HepG2 (cell line): ENCODE measurements at regions not wholly inside any gene's neighbourhood (a gene's known extent, or its start where the extent isn't known, plus 50 kb on each side); places are given as distances from the start of the nearest gene placed in this dataset.

Experiments
- ATAC-seq: fragments of 200-7000 bp; cut with Tn5 transposase; 3 replicates; pipeline ENCODE4 v1.9.1; 2020; ENCODE audit warnings: mild to moderate bottlenecking, moderate library complexity
- BruUV-seq: library from RNA; stranded (reverse); fragments of 400-500 nt; replicated peaks from 2 replicates; lab custom pipeline; 2021; lab: Mats Ljungman, UMichigan
- CTCF ChIA-PET: fragments of 300-600 bp; formaldehyde crosslinking; extraction: SDS; loops from one replicate; lab custom pipeline; 2021; ENCODE audit warnings: low total read pairs, inconsistent platforms, low intra/inter-chr PET ratio; lab: Yijun Ruan, JAX
- POLR2A ChIA-PET: fragments of 350-600 bp; sonication (Branson Sonifier 250); formaldehyde crosslinking; loops from one replicate; lab custom pipeline; 2020; ENCODE audit warnings: antibody characterized with exemption, inconsistent platforms; lab: Yijun Ruan, JAX
- DNase-seq: peaks from one replicate; pipeline ENCODE4 v3.0.0-alpha.2; 2015; ENCODE audit warnings: low spot score
- FAIRE-seq: peaks from 3 replicates; lab custom pipeline; 2011; peaks lifted over from hg19 to GRCh38; lab: Jason Lieb, UNC
- H2AFZ ChIP-seq: one replicate; pipeline ENCODE4 v1.6.1; 2011; ENCODE audit warnings: low read length, inconsistent platforms
- H3K27ac ChIP-seq: fragments of 300-600 bp; 3 replicates; pipeline ENCODE4 v1.8.0; 2011; ENCODE audit warnings: mixed run types, mild to moderate bottlenecking, mixed read lengths, low read length, inconsistent platforms; ENCODE audit not compliant: insufficient read depth; ENCODE audit errors: extremely low read length
- H3K27me3 ChIP-seq, 2 experiments: fragments of 200-600 bp in 1 of 2; 2 replicates in 1 of 2; 3 replicates in 1 of 2; pipeline versions ENCODE4 v1.6.0 to v1.8.0; 2011; ENCODE audit warnings: low read length in 2 of 2, mild to moderate bottlenecking in 2 of 2, moderate library complexity in 2 of 2, inconsistent platforms in 1 of 2; ENCODE audit not compliant: insufficient read depth in 2 of 2, control insufficient read depth in 1 of 2
- H3K36me3 ChIP-seq, 2 experiments: fragments of 200-600 bp in 1 of 2; replicated peaks in 1 of 2; 2 replicates in 1 of 2; 3 replicates in 1 of 2; pipeline versions ENCODE4 v1.5.1 to v1.8.0; 2011; ENCODE audit warnings: low read length in 2 of 2, inconsistent platforms in 1 of 2; ENCODE audit not compliant: insufficient read depth in 2 of 2, control insufficient read depth in 1 of 2
- H3K4me1 ChIP-seq: 2 replicates; pipeline ENCODE4 v1.5.1; 2012; ENCODE audit warnings: low read length, inconsistent platforms; ENCODE audit not compliant: insufficient read depth
- H3K4me2 ChIP-seq: 2 replicates; pipeline ENCODE4 v1.6.0; 2011; ENCODE audit warnings: low read depth, low read length, inconsistent platforms
- H3K4me3 ChIP-seq, 3 experiments: fragments of 200-600 bp in 1 of 3; sonication (generic), shearing (Covaris generic) in 1 of 3; replicated peaks in 1 of 3; 2 replicates each; pipeline ENCODE4 v1.5.1; 2011 to 2016; ENCODE audit warnings: low read length in 3 of 3, inconsistent platforms in 2 of 3, low read depth in 2 of 3, mild to moderate bottlenecking in 2 of 3, control low read depth in 1 of 3, mixed read lengths in 1 of 3; ENCODE audit not compliant: insufficient read depth in 1 of 3
- H3K79me2 ChIP-seq: one replicate; pipeline ENCODE4 v1.6.1; 2011; ENCODE audit warnings: low read length, inconsistent platforms; ENCODE audit not compliant: insufficient read depth
- H3K9ac ChIP-seq: 2 replicates; pipeline ENCODE4 v1.6.0; 2011; ENCODE audit warnings: mild to moderate bottlenecking, low read depth, low read length, inconsistent platforms; ENCODE audit not compliant: insufficient read depth
- H3K9me3 ChIP-seq: 2 replicates; pipeline ENCODE4 v1.5.1; 2012; ENCODE audit warnings: mild to moderate bottlenecking, low read length
- H4K20me1 ChIP-seq: 2 replicates; pipeline ENCODE4 v1.6.0; 2011; ENCODE audit warnings: inconsistent platforms, mild to moderate bottlenecking, low read length, moderate library complexity; ENCODE audit not compliant: insufficient read depth
- CBX5 ChIP-seq: sonication (generic); formaldehyde crosslinking; IDR thresholded peaks from 2 replicates; pipeline ENCODE4 v1.4.0; 2020; ENCODE audit warnings: missing genetic modification reagents, borderline replicate concordance
- DMTF1 ChIP-seq: sonication (generic); formaldehyde crosslinking; IDR thresholded peaks from 2 replicates; pipeline ENCODE4 v1.4.0; 2020; ENCODE audit warnings: mild to moderate bottlenecking, missing genetic modification reagents
- KIAA2018 ChIP-seq: sonication (generic); formaldehyde crosslinking; IDR thresholded peaks from 2 replicates; pipeline ENCODE4 v1.5.0; 2020; ENCODE audit warnings: mild to moderate bottlenecking, missing genetic modification reagents, borderline replicate concordance
- ONECUT2 ChIP-seq: sonication (generic); formaldehyde crosslinking; IDR thresholded peaks from 2 replicates; pipeline ENCODE4 v1.4.0; 2020; ENCODE audit warnings: missing genetic modification reagents
- PHB2 ChIP-seq: fragments of 450-650 bp; IDR thresholded peaks from 2 replicates; pipeline ENCODE4 v1.6.1; 2018; ENCODE audit not compliant: partially characterized antibody
- POLR2A ChIP-seq, 2 experiments: IDR thresholded peaks; 2 replicates each; pipeline ENCODE4 v1.6.1; 2011; ENCODE audit warnings: low read depth in 2 of 2, low read length in 2 of 2, mild to moderate bottlenecking in 1 of 2, moderate library complexity in 1 of 2; ENCODE audit not compliant: insufficient read depth in 1 of 2
- PRMT3 ChIP-seq: sonication (generic); formaldehyde crosslinking; IDR thresholded peaks from 2 replicates; pipeline ENCODE4 v1.8.1; 2022; ENCODE audit warnings: low read depth, mild to moderate bottlenecking, moderate library complexity, missing genetic modification reagents, borderline replicate concordance
- RORA ChIP-seq: sonication (generic); formaldehyde crosslinking; IDR thresholded peaks from 2 replicates; pipeline ENCODE4 v1.5.0; 2020; ENCODE audit warnings: mild to moderate bottlenecking, missing genetic modification reagents, moderate library complexity
- SNAI1 ChIP-seq: sonication (generic); formaldehyde crosslinking; IDR thresholded peaks from 2 replicates; pipeline ENCODE4 v1.5.0; 2020; ENCODE audit warnings: mild to moderate bottlenecking, missing genetic modification reagents, borderline replicate concordance
- TRIM24 ChIP-seq: sonication (generic); formaldehyde crosslinking; IDR thresholded peaks from 2 replicates; pipeline ENCODE4 v1.8.0; 2022; ENCODE audit warnings: mild to moderate bottlenecking, missing genetic modification reagents
- XRCC5 ChIP-seq: fragments of 200-400 bp; formaldehyde crosslinking; optimal IDR thresholded peaks from 2 replicates; pipeline ENCODE3; 2017; ENCODE audit warnings: mild to moderate bottlenecking, low read length
- ZKSCAN5 ChIP-seq: sonication (generic); formaldehyde crosslinking; IDR thresholded peaks from 2 replicates; pipeline ENCODE4 v1.5.1; 2020; ENCODE audit warnings: mild to moderate bottlenecking, missing genetic modification reagents
- ZNF207 ChIP-seq: fragments of 450-650 bp; IDR thresholded peaks from 2 replicates; pipeline ENCODE4 v1.6.1; 2016; ENCODE audit warnings: antibody characterized with exemption, borderline replicate concordance
- ZNF83 ChIP-seq: sonication (generic); formaldehyde crosslinking; IDR thresholded peaks from 2 replicates; pipeline ENCODE4 v1.4.0; 2020; ENCODE audit warnings: missing genetic modification reagents, mild to moderate bottlenecking, borderline replicate concordance
- WGBS: methylation state at CpG from one replicate; pipeline ENCODE4 v1.1.6; 2017; ENCODE audit warnings: low lambda C conversion rate; 5-methylcytosine and 5-hydroxymethylcytosine counted together
- in situ Hi-C: cut with HindIII; loops from 2 replicates; pipeline ENCODE4 v1.10.0; 2017; ENCODE audit warnings: low pct_unique_long_range_greater_than_20kb; ENCODE audit not compliant: extremely low pct_ligation_motif_present
- intact Hi-C: fragments of 100-400 bp; cut with micrococcal nuclease; formaldehyde crosslinking; loops from one replicate; pipeline ENCODE4 v1.10.0; 2022; ENCODE audit not compliant: unreplicated experiment

- POLR2A ChIA-PET, result no interaction called here
- Histone ChIP-seq H3K4me2 (no peak overlapping the region), H2AFZ (no peak overlapping the region), H3K79me2 (no peaks in the 10 kb centered on the region), H3K27me3 (peaks cover 3 to 29% of the 10 kb centered on the region in 2 experiments; a peak in 4 of 5 replicates), H3K27ac (no peak overlapping the region), H4K20me1 (no peaks in the 10 kb centered on the region), H3K4me1 (no peaks in the 10 kb centered on the region), H3K9ac (no peak overlapping the region), H3K36me3 (no peaks in the 10 kb centered on the region), H3K9me3 (no peaks in the 10 kb centered on the region), H3K4me3 (no peak overlapping the region)
- intact Hi-C loops (no loop called here), in situ Hi-C loops (no loop called here)
- BruUV-seq, result no TSS peak
- CTCF ChIA-PET, result no interaction called here
- FAIRE-seq (no peak), ATAC-seq (no peak), DNase-seq (no peak)
- WGBS, result 12% methylated on average over 10 of the region's 10 CpGs
- TF ChIP-seq RORA (CRISPR knock-in tag), result no peak
- TF ChIP-seq ZNF207, result no peak
- TF ChIP-seq TRIM24 (CRISPR knock-in tag), result no peak
- no peak for TF ChIP-seq KIAA2018 (CRISPR knock-in tag)
- no peak for TF ChIP-seq PRMT3 (CRISPR knock-in tag)
- no peak for TF ChIP-seq XRCC5
- TF ChIP-seq SNAI1 (CRISPR knock-in tag), result no peak
- TF ChIP-seq CBX5 (CRISPR knock-in tag), result no peak
- TF ChIP-seq ONECUT2 (CRISPR knock-in tag), result no peak
- TF ChIP-seq DMTF1, result no peak
- TF ChIP-seq ZNF83 (CRISPR knock-in tag), result no peak
- TF ChIP-seq ZKSCAN5 (CRISPR knock-in tag), result no peak
- no peak for TF ChIP-seq POLR2A (IDR thresholded peaks at IDR 0.05; ENCODE audit: insufficient read depth in 1 of 2, low read depth in 2 of 2, low read length in 2 of 2)
- TF ChIP-seq PHB2, result no peak
Measured at GRCh38 chr1:223486932-223487886, 94.0 kb downstream of the CCDC185 start.
